ENCODE measurements at regions not wholly inside any gene's neighbourhood (a gene's known extent, or its start where the extent isn't known, plus 50 kb on each side); places are given as distances from the start of the nearest gene placed in this dataset.
A peak's percentile ranks its signal among the peaks of the same experiment; 100 is the strongest.

- Mint-ChIP-seq H3K27ac (no peak overlapping the region), H3K9me3 (no peaks in the 10 kb centered on the region), H3K36me3 (no peaks in the 10 kb centered on the region)
- ATAC-seq (no peak), DNase-seq (ENCODE audit: low spot score in 2 of 2) (no peak)
Measured at GRCh38 chr15:62612771-62613170, 429.8 kb upstream of the TPM1 start.

- Mint-ChIP-seq H3K36me3 (no peaks in the 10 kb centered on the region), H3K27ac (no peak overlapping the region), H3K9me3 (no peaks in the 10 kb centered on the region)
- DNase-seq (ENCODE audit: low spot score in 2 of 2) (no peak), ATAC-seq (no peak)
Measured at GRCh38 chr15:62616746-62617145, 425.8 kb upstream of the TPM1 start.

GRCh38 chr15:62617741-62618140, 424.8 kb upstream of the TPM1 start:
- ATAC-seq (no peak), DNase-seq (ENCODE audit: low spot score in 2 of 2) (no peak)
- Mint-ChIP-seq H3K36me3 (no peaks in the 10 kb centered on the region), H3K9me3 (no peaks in the 10 kb centered on the region), H3K27ac (no peak overlapping the region)

- no peak for ATAC-seq
- no peak overlapping the region for H3K27ac Mint-ChIP-seq
- no peak for DNase-seq (ENCODE audit: low spot score in 2 of 2)
Measured at GRCh38 chr15:62618432-62618831, 424.1 kb upstream of the TPM1 start.

GRCh38 chr15:62618846-62619504, 423.6 kb upstream of the TPM1 start:
- no peak overlapping the region for H3K27ac Mint-ChIP-seq
- no peaks in the 10 kb centered on the region for H3K9me3 Mint-ChIP-seq
- no peak for ATAC-seq
- no peaks in the 10 kb centered on the region for H3K36me3 Mint-ChIP-seq
- no peak for DNase-seq (ENCODE audit: low spot score in 2 of 2)

More at GRCh38 chr15:62618432-62618831, 424.1 kb upstream of the TPM1 start:
- H3K36me3 Mint-ChIP-seq, result no peaks in the 10 kb centered on the region
- H3K9me3 Mint-ChIP-seq, result no peaks in the 10 kb centered on the region

- ATAC-seq (no peak), DNase-seq (ENCODE audit: low spot score in 2 of 2) (no peak)
- no peaks in the 10 kb centered on the region for H3K9me3 Mint-ChIP-seq
- no peaks in the 10 kb centered on the region for H3K36me3 Mint-ChIP-seq
- H3K27ac Mint-ChIP-seq, result no peak overlapping the region
Measured at GRCh38 chr15:62619526-62619925, 423.0 kb upstream of the TPM1 start.

GRCh38 chr15:62622775-62623174, 419.8 kb upstream of the TPM1 start:
- H3K36me3 Mint-ChIP-seq, result no peaks in the 10 kb centered on the region
- ATAC-seq (no peak), DNase-seq (ENCODE audit: low spot score in 2 of 2) (no peak)
- H3K9me3 Mint-ChIP-seq, result no peaks in the 10 kb centered on the region
- no peak overlapping the region for H3K27ac Mint-ChIP-seq

GRCh38 chr15:62624547-62625378, 417.8 kb upstream of the TPM1 start:
- ATAC-seq (peak; percentile 44 to 85), DNase-seq (ENCODE audit: low spot score in 2 of 2) (no peak)
- peak overlapping the region in 1 of 2 donors; percentile 16 for H3K27ac Mint-ChIP-seq

GRCh38 chr15:62625429-62626033, 417.0 kb upstream of the TPM1 start:
- ATAC-seq (no peak), DNase-seq (ENCODE audit: low spot score in 2 of 2) (no peak)
- Mint-ChIP-seq H3K9me3 (no peaks in the 10 kb centered on the region), H3K36me3 (no peaks in the 10 kb centered on the region), H3K27ac (no peak overlapping the region)

More at GRCh38 chr15:62624547-62625378, 417.8 kb upstream of the TPM1 start:
- no peaks in the 10 kb centered on the region for H3K36me3 Mint-ChIP-seq
- no peaks in the 10 kb centered on the region for H3K9me3 Mint-ChIP-seq

- H3K9me3 Mint-ChIP-seq, result no peaks in the 10 kb centered on the region
- H3K36me3 Mint-ChIP-seq, result no peaks in the 10 kb centered on the region
- H3K27ac Mint-ChIP-seq, result no peak overlapping the region
- DNase-seq (ENCODE audit: low spot score in 2 of 2) (no peak), ATAC-seq (no peak)
Measured at GRCh38 chr15:62626903-62627302, 415.6 kb upstream of the TPM1 start.

GRCh38 chr15:62631076-62631724, 411.3 kb upstream of the TPM1 start:
- Mint-ChIP-seq H3K27ac (no peak overlapping the region), H3K9me3 (no peaks in the 10 kb centered on the region), H3K36me3 (no peaks in the 10 kb centered on the region)
- no peak for DNase-seq (ENCODE audit: low spot score in 2 of 2)
- no peak for ATAC-seq

GRCh38 chr15:62636823-62637573, 405.5 kb upstream of the TPM1 start:
- DNase-seq (ENCODE audit: low spot score in 2 of 2) (no peak), ATAC-seq (no peak)
- Mint-ChIP-seq H3K27ac (no peak overlapping the region), H3K9me3 (no peaks in the 10 kb centered on the region), H3K36me3 (no peaks in the 10 kb centered on the region)

GRCh38 chr15:62637574-62637897, 405.0 kb upstream of the TPM1 start:
- no peak overlapping the region for H3K27ac Mint-ChIP-seq
- H3K9me3 Mint-ChIP-seq, result no peaks in the 10 kb centered on the region
- ATAC-seq (no peak), DNase-seq (ENCODE audit: low spot score in 2 of 2) (no peak)
- no peaks in the 10 kb centered on the region for H3K36me3 Mint-ChIP-seq

GRCh38 chr15:62637950-62638619, 404.5 kb upstream of the TPM1 start:
- no peaks in the 10 kb centered on the region for H3K36me3 Mint-ChIP-seq

GRCh38 chr15:62639432-62639831, 403.1 kb upstream of the TPM1 start:
- Mint-ChIP-seq H3K36me3 (no peaks in the 10 kb centered on the region), H3K27ac (no peak overlapping the region), H3K9me3 (no peaks in the 10 kb centered on the region)
- ATAC-seq (no peak), DNase-seq (ENCODE audit: low spot score in 2 of 2) (no peak)

More at GRCh38 chr15:62637950-62638619, 404.5 kb upstream of the TPM1 start:
- DNase-seq (ENCODE audit: low spot score in 2 of 2) (no peak), ATAC-seq (no peak)
- no peaks in the 10 kb centered on the region for H3K9me3 Mint-ChIP-seq
- H3K27ac Mint-ChIP-seq, result no peak overlapping the region

- ATAC-seq (no peak), DNase-seq (ENCODE audit: low spot score in 2 of 2) (no peak)
- no peaks in the 10 kb centered on the region for H3K9me3 Mint-ChIP-seq
- H3K36me3 Mint-ChIP-seq, result no peaks in the 10 kb centered on the region
- H3K27ac Mint-ChIP-seq, result no peak overlapping the region
Measured at GRCh38 chr15:62639906-62640605, 402.5 kb upstream of the TPM1 start.
